SK-N-MC (cell line): ENCODE measurements at regions not wholly inside any gene's neighbourhood (a gene's known extent, or its start where the extent isn't known, plus 50 kb on each side); places are given as distances from the start of the nearest gene placed in this dataset.

ENCODE experiments used
- EZH2 ChIP-seq: fragments of 200-600 bp; sonication (generic); IDR thresholded peaks from one replicate; pipeline ENCODE4 v1.6.1; 2017; ENCODE audit warnings: antibody characterized with exemption
- POLR2AphosphoS5 ChIP-seq: IDR thresholded peaks from 2 replicates; pipeline ENCODE4 v1.6.1; 2012; ENCODE audit warnings: mild to moderate bottlenecking, low read depth, low read length, borderline replicate concordance

DNA sequence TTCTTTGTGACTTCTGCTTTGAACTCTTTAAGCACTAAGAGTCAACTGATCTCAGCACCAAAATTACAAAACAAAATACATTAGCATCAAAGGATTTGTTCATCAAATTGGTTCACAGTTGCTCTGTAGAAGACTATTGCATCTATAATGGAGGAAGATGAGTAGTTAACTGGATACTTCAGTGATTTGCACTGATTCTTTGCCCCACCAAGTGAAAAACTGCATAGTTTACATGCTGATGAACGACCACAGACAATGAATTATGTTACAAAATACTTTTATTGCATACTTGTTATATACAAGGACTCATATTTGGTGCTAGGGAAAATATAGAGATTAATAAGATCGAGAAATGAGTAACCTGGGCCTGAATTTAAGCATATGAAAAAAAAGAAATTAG lies 107.2 kb downstream of the SCG2 start:
- TF ChIP-seq POLR2AphosphoS5: no peak
- TF ChIP-seq EZH2: no peak
